Endothelial cell of umbilical vein (primary cell): ENCODE measurements at regions not wholly inside any gene's neighbourhood (a gene's known extent, or its start where the extent isn't known, plus 50 kb on each side); places are given as distances from the start of the nearest gene placed in this dataset.

Source experiments
- GATA2 ChIP-seq: IDR thresholded peaks from 2 replicates; pipeline ENCODE4 v1.7.0; 2011; ENCODE audit warnings: low read depth, mild to moderate bottlenecking, moderate library complexity, mixed read lengths, low read length; ENCODE audit not compliant: insufficient read length, insufficient read depth
- POLR2A ChIP-seq: IDR thresholded peaks from 2 replicates; pipeline ENCODE4 v1.6.1; 2012; ENCODE audit warnings: low read depth, mild to moderate bottlenecking, control low read depth, low read length
- POLR2AphosphoS5 ChIP-seq: IDR thresholded peaks from 2 replicates; pipeline ENCODE4 v1.6.1; 2012; ENCODE audit warnings: low read depth, mild to moderate bottlenecking, control low read depth, low read length, moderate library complexity; ENCODE audit not compliant: insufficient read depth
- TF ChIP-seq, protein P1 (sequence below), 2 donors: IDR thresholded peaks; 1 replicate in 1 of 2; 2 replicates in 1 of 2; pipeline ENCODE4 v1.5.1; 2011; ENCODE audit warnings: low read length in 2 of 2, mild to moderate bottlenecking in 2 of 2, moderate library complexity in 2 of 2, control low read depth in 1 of 2, inconsistent platforms in 1 of 2, low read depth in 1 of 2; ENCODE audit not compliant: insufficient read depth in 1 of 2; ENCODE audit errors: extremely low read depth in 1 of 2
- TF ChIP-seq, protein P2 (sequence below): IDR thresholded peaks from 2 replicates; pipeline ENCODE4 v1.6.1; 2011; ENCODE audit not compliant: insufficient read depth, insufficient read length

DNA sequence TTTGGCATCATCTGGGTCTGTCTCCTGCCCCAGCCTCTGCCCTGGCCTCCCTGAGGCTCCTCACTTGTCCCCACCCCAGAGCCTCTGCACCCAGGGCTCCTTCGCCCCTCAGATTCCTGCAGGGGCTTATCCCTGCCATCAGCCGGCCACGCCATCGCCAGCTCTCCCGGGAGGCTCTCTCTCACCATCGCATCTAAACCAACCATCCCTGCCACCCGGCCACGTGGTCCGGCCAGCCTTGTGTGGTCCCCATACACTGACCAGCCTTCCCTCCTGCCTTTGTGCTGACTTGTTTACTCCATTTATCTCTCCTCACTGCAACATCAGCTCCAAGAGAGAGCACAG is 134.3 kb upstream of the IQSEC1 start:
- TF ChIP-seq, protein P1, sequence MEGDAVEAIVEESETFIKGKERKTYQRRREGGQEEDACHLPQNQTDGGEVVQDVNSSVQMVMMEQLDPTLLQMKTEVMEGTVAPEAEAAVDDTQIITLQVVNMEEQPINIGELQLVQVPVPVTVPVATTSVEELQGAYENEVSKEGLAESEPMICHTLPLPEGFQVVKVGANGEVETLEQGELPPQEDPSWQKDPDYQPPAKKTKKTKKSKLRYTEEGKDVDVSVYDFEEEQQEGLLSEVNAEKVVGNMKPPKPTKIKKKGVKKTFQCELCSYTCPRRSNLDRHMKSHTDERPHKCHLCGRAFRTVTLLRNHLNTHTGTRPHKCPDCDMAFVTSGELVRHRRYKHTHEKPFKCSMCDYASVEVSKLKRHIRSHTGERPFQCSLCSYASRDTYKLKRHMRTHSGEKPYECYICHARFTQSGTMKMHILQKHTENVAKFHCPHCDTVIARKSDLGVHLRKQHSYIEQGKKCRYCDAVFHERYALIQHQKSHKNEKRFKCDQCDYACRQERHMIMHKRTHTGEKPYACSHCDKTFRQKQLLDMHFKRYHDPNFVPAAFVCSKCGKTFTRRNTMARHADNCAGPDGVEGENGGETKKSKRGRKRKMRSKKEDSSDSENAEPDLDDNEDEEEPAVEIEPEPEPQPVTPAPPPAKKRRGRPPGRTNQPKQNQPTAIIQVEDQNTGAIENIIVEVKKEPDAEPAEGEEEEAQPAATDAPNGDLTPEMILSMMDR (IDR thresholded peaks at IDR 0.05; ENCODE audit: extremely low read depth in 1 of 2, insufficient read depth in 1 of 2, low read depth in 1 of 2, low read length in 2 of 2), result no peak
- TF ChIP-seq POLR2A, result no peak
- no peak for TF ChIP-seq GATA2
- TF ChIP-seq, protein P2, sequence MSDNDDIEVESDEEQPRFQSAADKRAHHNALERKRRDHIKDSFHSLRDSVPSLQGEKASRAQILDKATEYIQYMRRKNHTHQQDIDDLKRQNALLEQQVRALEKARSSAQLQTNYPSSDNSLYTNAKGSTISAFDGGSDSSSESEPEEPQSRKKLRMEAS, result no peak
- TF ChIP-seq POLR2AphosphoS5, result no peak
